Activated CD8-positive, alpha-beta T cell treated with anti-CD3 and anti-CD28 coated beads for 36 hours (primary cell): ENCODE measurements at regions not wholly inside any gene's neighbourhood (a gene's known extent, or its start where the extent isn't known, plus 50 kb on each side); places are given as distances from the start of the nearest gene placed in this dataset.

Source experiments
- ATAC-seq: fragments of 200-7000 bp; cut with Tn5 transposase; one replicate; pipeline ENCODE4 v1.10.0; 2021; ENCODE audit warnings: mild to moderate bottlenecking, moderate library complexity
- CTCF ChIA-PET: fragments of 350-600 bp; sonication (Branson Sonifier 250); formaldehyde crosslinking; loops from one replicate; lab custom pipeline; 2021; ENCODE audit warnings: antibody characterized with exemption; lab: Charles Lee
- POLR2A ChIA-PET: fragments of 350-600 bp; sonication (Branson Sonifier 250); formaldehyde crosslinking; loops from one replicate; lab custom pipeline; 2021; ENCODE audit warnings: antibody characterized with exemption; lab: Charles Lee
- DNase-seq: peaks from one replicate; pipeline ENCODE4 v3.0.0-alpha.2; 2020
- H3K27ac Mint-ChIP-seq: one replicate; pipeline ENCODE4 v1.8.0; 2021; ENCODE audit warnings: mild to moderate bottlenecking, mixed read lengths
- H3K27me3 Mint-ChIP-seq: one replicate; pipeline ENCODE4 v1.8.0; 2021; ENCODE audit warnings: mixed read lengths
- H3K36me3 Mint-ChIP-seq: one replicate; pipeline ENCODE4 v1.8.0; 2021; ENCODE audit warnings: low read depth, mixed read lengths
- H3K4me1 Mint-ChIP-seq: one replicate; pipeline ENCODE4 v1.8.0; 2021; ENCODE audit warnings: low read depth, mixed read lengths
- H3K4me3 Mint-ChIP-seq: one replicate; pipeline ENCODE4 v1.8.0; 2021; ENCODE audit warnings: mild to moderate bottlenecking, moderate library complexity, mixed read lengths
- H3K9me3 Mint-ChIP-seq: one replicate; pipeline ENCODE4 v1.8.0; 2021; ENCODE audit warnings: mixed read lengths
- CTCF ChIP-seq: fragments of 200-600 bp; IDR thresholded peaks from one replicate; pipeline ENCODE4 v1.8.0; 2022; ENCODE audit warnings: antibody characterized with exemption, mild to moderate bottlenecking
- intact Hi-C: fragments of 100-400 bp; cut with micrococcal nuclease; formaldehyde crosslinking; loops from one replicate; pipeline ENCODE4 v1.10.0; 2022

GRCh38 chr7:13098161-13098560, 410.7 kb downstream of the ARL4A start:
- TF ChIP-seq CTCF: no peak
- Mint-ChIP-seq H3K36me3 (no peaks in the 10 kb centered on the region), H3K9me3 (no peaks in the 10 kb centered on the region), H3K27ac (no peak overlapping the region), H3K27me3 (peaks cover 2% of the 10 kb centered on the region), H3K4me3 (no peak overlapping the region), H3K4me1 (no peaks in the 10 kb centered on the region)
- intact Hi-C loops: no loop called here
- ChIA-PET CTCF (no interaction called here), POLR2A (no interaction called here)
- ATAC-seq: no peak
- DNase-seq: no peak

- ATAC-seq: peak; percentile 65
- TF ChIP-seq CTCF: no peak
- intact Hi-C loops: no loop called here
- no peak overlapping the region for H3K27ac Mint-ChIP-seq
- ChIA-PET CTCF (no interaction called here), POLR2A (no interaction called here)
- DNase-seq: peak; percentile 3
- no peaks in the 10 kb centered on the region for H3K4me1 Mint-ChIP-seq
- no peaks in the 10 kb centered on the region for H3K9me3 Mint-ChIP-seq
- H3K27me3 Mint-ChIP-seq: peaks cover 2% of the 10 kb centered on the region
- H3K36me3 Mint-ChIP-seq: no peaks in the 10 kb centered on the region
- H3K4me3 Mint-ChIP-seq: no peak overlapping the region
Observed at GRCh38 chr7:13099154-13099795, 411.8 kb downstream of the ARL4A start.

DNA sequence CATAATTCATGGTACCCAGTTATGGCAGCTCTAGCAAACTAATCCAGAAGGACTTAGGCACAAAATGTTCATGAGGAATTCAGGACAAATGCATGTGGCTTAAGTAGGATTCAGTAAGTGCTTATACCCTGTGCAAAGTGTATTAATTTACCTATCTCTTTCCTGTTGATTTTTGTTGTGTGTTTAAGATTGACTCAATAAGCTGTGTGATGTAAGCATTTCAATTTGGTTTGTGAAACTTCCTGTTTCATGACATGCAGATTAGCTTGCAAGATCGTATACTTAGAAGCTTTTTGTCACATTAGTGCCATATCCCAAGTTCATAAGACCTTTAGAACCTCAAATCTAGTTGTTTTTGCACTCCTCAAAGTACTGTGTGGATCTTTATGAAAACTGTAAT, 416.7 kb downstream of the ARL4A start:
- ChIA-PET POLR2A (no interaction called here), CTCF (no interaction called here)

DNA sequence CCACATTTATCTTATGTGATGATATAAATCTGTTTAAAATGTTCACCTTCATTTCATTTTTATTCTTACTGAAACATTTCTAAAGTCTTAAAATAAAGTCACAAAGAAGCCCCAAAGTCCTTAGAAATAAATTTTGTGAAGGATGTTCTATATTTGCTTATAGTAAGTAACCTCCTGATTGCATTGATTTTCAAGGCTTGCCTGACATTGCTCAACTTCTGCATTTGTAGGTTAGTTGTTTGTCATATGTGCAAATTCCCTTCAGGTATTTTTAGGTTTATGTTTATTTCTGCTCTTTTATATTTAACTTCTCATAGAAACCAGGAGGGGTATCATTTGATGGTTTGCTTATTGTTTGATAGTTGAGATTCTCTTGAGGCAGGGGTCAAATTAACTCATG, 417.8 kb downstream of the ARL4A start:
- POLR2A ChIA-PET: no interaction called here
- H3K27ac Mint-ChIP-seq: no peak overlapping the region
- no peak for TF ChIP-seq CTCF
- no peak for DNase-seq
- no peaks in the 10 kb centered on the region for H3K4me1 Mint-ChIP-seq
- no peaks in the 10 kb centered on the region for H3K36me3 Mint-ChIP-seq
- intact Hi-C loops: no loop called here
- ATAC-seq: no peak
- no peaks in the 10 kb centered on the region for H3K9me3 Mint-ChIP-seq
- no peaks in the 10 kb centered on the region for H3K27me3 Mint-ChIP-seq
- CTCF ChIA-PET: no interaction called here
- no peak overlapping the region for H3K4me3 Mint-ChIP-seq

More for the DNA sequence above, 416.7 kb downstream of the ARL4A start:
- H3K36me3 Mint-ChIP-seq: no peaks in the 10 kb centered on the region
- no peaks in the 10 kb centered on the region for H3K9me3 Mint-ChIP-seq
- intact Hi-C loops: no loop called here
- DNase-seq (no peak), ATAC-seq (no peak)
- no peak for TF ChIP-seq CTCF
- no peaks in the 10 kb centered on the region for H3K4me1 Mint-ChIP-seq
- no peak overlapping the region for H3K27ac Mint-ChIP-seq
- H3K27me3 Mint-ChIP-seq: no peaks in the 10 kb centered on the region
- no peak overlapping the region for H3K4me3 Mint-ChIP-seq

- CTCF ChIA-PET: no interaction called here
- H3K36me3 Mint-ChIP-seq: no peaks in the 10 kb centered on the region
- H3K4me1 Mint-ChIP-seq: no peaks in the 10 kb centered on the region
- POLR2A ChIA-PET: no interaction called here
- no peaks in the 10 kb centered on the region for H3K9me3 Mint-ChIP-seq
- intact Hi-C loops: no loop called here
- no peak for TF ChIP-seq CTCF
- H3K27me3 Mint-ChIP-seq: no peaks in the 10 kb centered on the region
- ATAC-seq (no peak), DNase-seq (no peak)
- H3K27ac Mint-ChIP-seq: no peak overlapping the region
- no peak overlapping the region for H3K4me3 Mint-ChIP-seq
Observed at GRCh38 chr7:13106513-13106912, 419.1 kb downstream of the ARL4A start.
